Transverse colon (tissue), 4 donors: ENCODE measurements at regions not wholly inside any gene's neighbourhood (a gene's known extent, or its start where the extent isn't known, plus 50 kb on each side); places are given as distances from the start of the nearest gene placed in this dataset.

Source experiments
- DNase-seq: peaks from one replicate; pipeline ENCODE4 v3.0.0-alpha.2; 2019
- H3K27ac ChIP-seq, 4 donors: fragments of 200-600 bp; sonication (generic); 2 replicates each; pipeline ENCODE4 v1.5.1; 2016 to 2018; ENCODE audit warnings: inconsistent platforms in 4 of 4
- H3K27me3 ChIP-seq: fragments of 200-600 bp; sonication (generic); 2 replicates; pipeline ENCODE4 v1.5.1; 2017; ENCODE audit warnings: inconsistent platforms
- H3K36me3 ChIP-seq, 4 donors: fragments of 200-600 bp; sonication (generic); 2 replicates each; pipeline ENCODE4 v1.5.1; 2017 to 2019; ENCODE audit warnings: inconsistent platforms in 4 of 4
- H3K4me1 ChIP-seq, 4 donors: fragments of 200-600 bp; sonication (generic); 2 replicates each; pipeline ENCODE4 v1.5.1; 2017 to 2020; ENCODE audit warnings: inconsistent platforms in 4 of 4
- H3K4me3 ChIP-seq, 4 donors: fragments of 200-600 bp; sonication (generic); 1 replicate in 1 of 4; 2 replicates in 3 of 4; pipeline versions ENCODE4 v1.5.1 to v1.6.1; 2017 to 2019; ENCODE audit warnings: inconsistent platforms in 4 of 4
- H3K9me3 ChIP-seq, 2 donors: fragments of 200-600 bp; sonication (generic); 2 replicates each; pipeline ENCODE4 v1.5.1; 2017 to 2019; ENCODE audit warnings: inconsistent platforms in 2 of 2
- CTCF ChIP-seq, 5 experiments: fragments of 200-600 bp in 3 of 5; fragments of 450-650 bp in 2 of 5; sonication (generic) in 3 of 5; IDR thresholded peaks; 1 replicate in 2 of 5; 2 replicates in 3 of 5; pipeline ENCODE4 v1.5.1; 2016 to 2017; ENCODE audit warnings: antibody characterized with exemption in 5 of 5, inconsistent platforms in 3 of 5, mild to moderate bottlenecking in 2 of 5, moderate library complexity in 1 of 5
- EP300 ChIP-seq: sonication (generic); formaldehyde crosslinking; IDR thresholded peaks from one replicate; pipeline ENCODE4 v1.6.1; 2017; ENCODE audit warnings: antibody characterized with exemption, low read depth
- POLR2A ChIP-seq: fragments of 450-650 bp; IDR thresholded peaks from one replicate; pipeline ENCODE4 v1.6.1; 2016; ENCODE audit warnings: antibody characterized with exemption, mild to moderate bottlenecking, moderate library complexity
- POLR2AphosphoS5 ChIP-seq, 3 donors: sonication (generic); formaldehyde crosslinking; IDR thresholded peaks; one replicate each; pipeline ENCODE4 v1.6.1; 2016; ENCODE audit warnings: antibody characterized with exemption in 3 of 3
- whole genome bisulfite sequencing, 2 donors: methylation state at CpG; one replicate each; pipeline ENCODE4 v1.1.5; 2018; ENCODE audit warnings: low coverage in 1 of 2; 5-methylcytosine and 5-hydroxymethylcytosine counted together
- in situ Hi-C, 4 donors: fragments of 200-750 bp; cut with MboI; loops; one replicate each; pipeline versions ENCODE4 v1.15.0 to v1.15.1; 2017; ENCODE audit warnings: low sequenced_read_pairs in 3 of 4, low pct_ligation_motif_present in 1 of 4, low pct_unique_long_range_greater_than_20kb in 1 of 4
- intact Hi-C: fragments of 100-400 bp; cut with DNase I; formaldehyde crosslinking; loops from one replicate; pipeline ENCODE4 v1.15.1; 2023; ENCODE audit warnings: low total_unique reads

- H3K9me3 ChIP-seq = no peaks in the 10 kb centered on the region
- H3K27ac ChIP-seq = no peak overlapping the region
- no peak overlapping the region for H3K4me3 ChIP-seq
- peaks cover 0 to under 1% (median 0%) of the 10 kb centered on the region in 4 donors for H3K4me1 ChIP-seq
- WGBS, 2 donors = 79 to 89% methylated on average over 4 of the region's 4 CpGs
- no peak for DNase-seq
- in situ Hi-C loops (no loop called here), intact Hi-C loops (no loop called here)
- TF ChIP-seq EP300 (no peak), CTCF (IDR thresholded peaks at IDR 0.05) (no peak), POLR2AphosphoS5 (IDR thresholded peaks at IDR 0.05) (no peak), POLR2A (no peak)
- H3K36me3 ChIP-seq = no peaks in the 10 kb centered on the region
- H3K27me3 ChIP-seq = no peaks in the 10 kb centered on the region
These were observed 147.1 kb downstream of the PHLDA1 start for GRCh38 chr12:75884465-75884985.

- TF ChIP-seq EP300 (no peak), POLR2A (no peak), POLR2AphosphoS5 (IDR thresholded peaks at IDR 0.05) (no peak), CTCF (IDR thresholded peaks at IDR 0.05) (no peak)
- Histone ChIP-seq H3K27me3 (no peaks in the 10 kb centered on the region), H3K4me1 (peaks cover 0 to 6% (median 2%) of the 10 kb centered on the region in 4 donors), H3K27ac (no peak overlapping the region), H3K36me3 (no peaks in the 10 kb centered on the region), H3K4me3 (no peak overlapping the region), H3K9me3 (no peaks in the 10 kb centered on the region)
- no peak for DNase-seq
- 65 to 69% methylated on average over 3 of the region's 3 CpGs for WGBS, 2 donors
- in situ Hi-C loops (no loop called here), intact Hi-C loops (no loop called here)
These were observed 148.3 kb downstream of the PHLDA1 start for GRCh38 chr12:75883241-75883640.

- Histone ChIP-seq H3K27ac (no peak overlapping the region), H3K9me3 (no peaks in the 10 kb centered on the region), H3K36me3 (no peaks in the 10 kb centered on the region), H3K4me1 (peaks cover 0 to 6% (median 2%) of the 10 kb centered on the region in 4 donors), H3K27me3 (no peaks in the 10 kb centered on the region), H3K4me3 (no peak overlapping the region)
- in situ Hi-C loops (no loop called here), intact Hi-C loops (no loop called here)
- DNase-seq = no peak
- TF ChIP-seq POLR2AphosphoS5 (IDR thresholded peaks at IDR 0.05) = no peak
- no peak for TF ChIP-seq CTCF (IDR thresholded peaks at IDR 0.05)
- no peak for TF ChIP-seq POLR2A
- TF ChIP-seq EP300 = no peak
- 70 to 78% methylated on average over 3 of the region's 3 CpGs for WGBS, 2 donors
These were observed 149.2 kb downstream of the PHLDA1 start for GRCh38 chr12:75882421-75882820.

GRCh38 chr12:75881920-75882319 is 149.7 kb downstream of the PHLDA1 start:
- no peak for TF ChIP-seq CTCF (IDR thresholded peaks at IDR 0.05)
- TF ChIP-seq POLR2A = no peak
- no peak for TF ChIP-seq EP300
- no peak for TF ChIP-seq POLR2AphosphoS5 (IDR thresholded peaks at IDR 0.05)

More at GRCh38 chr12:75881920-75882319, 149.7 kb downstream of the PHLDA1 start:
- Histone ChIP-seq H3K9me3 (no peaks in the 10 kb centered on the region), H3K27me3 (no peaks in the 10 kb centered on the region), H3K4me1 (peaks cover 0 to 6% (median 2%) of the 10 kb centered on the region in 4 donors), H3K4me3 (no peak overlapping the region), H3K36me3 (no peaks in the 10 kb centered on the region), H3K27ac (no peak overlapping the region)
- no peak for DNase-seq
- in situ Hi-C loops = no loop called here
- intact Hi-C loops = no loop called here
